Right ventricle myocardium superior (tissue), 1 donor: ENCODE measurements at regions not wholly inside any gene's neighbourhood (a gene's known extent, or its start where the extent isn't known, plus 50 kb on each side); places are given as distances from the start of the nearest gene placed in this dataset.
"Not testable (repeated sequence)": the region's sequence is repeated elsewhere in the genome, so short reads cannot be mapped to it uniquely, and the experiment has no call there.

ENCODE experiments used
- ATAC-seq: fragments of 200-7000 bp; cut with Tn5 transposase; one replicate; pipeline ENCODE4 v1.9.1; 2020; ENCODE audit warnings: mild to moderate bottlenecking; ENCODE audit not compliant: poor library complexity
- DNase-seq: peaks from one replicate; pipeline ENCODE4 v3.0.0-alpha.2; 2020
- intact Hi-C: fragments of 100-400 bp; cut with DNase I; formaldehyde crosslinking; loops from one replicate; pipeline ENCODE4 v1.11.2; 2022
- donor health status: DM: no; HTN: yes; CAD: no; lungs with severe emphysema.

- intact Hi-C loops = no loop called here
- ATAC-seq = no peak
- DNase-seq = no peak
These were observed 843.4 kb downstream of the SLC6A15 start for GRCh38 chr12:84069198-84069597.

GRCh38 chr12:84058136-84058535 is 854.5 kb downstream of the SLC6A15 start:
- ATAC-seq = no peak
- intact Hi-C loops = no loop called here

GRCh38 chr12:84054811-84055210 is 857.8 kb downstream of the SLC6A15 start:
- no peak for ATAC-seq
- intact Hi-C loops = no loop called here
- DNase-seq = no peak

More at GRCh38 chr12:84058136-84058535, 854.5 kb downstream of the SLC6A15 start:
- DNase-seq = no peak

- DNase-seq = no peak
- ATAC-seq = no peak
- intact Hi-C loops = no loop called here
These were observed 864.7 kb downstream of the SLC6A15 start for GRCh38 chr12:84047881-84048280.

- intact Hi-C loops = no loop called here
- DNase-seq (no peak), ATAC-seq (no peak)
These were observed 865.7 kb downstream of the SLC6A15 start for GRCh38 chr12:84046859-84047258.

- intact Hi-C loops = no loop called here
- no peak for DNase-seq
These were observed 869.2 kb downstream of the SLC6A15 start for GRCh38 chr12:84043355-84043754.

GRCh38 chr12:84038242-84038641 is 874.4 kb downstream of the SLC6A15 start:
- no peak for DNase-seq
- intact Hi-C loops = no loop called here
- no peak for ATAC-seq

More at GRCh38 chr12:84043355-84043754, 869.2 kb downstream of the SLC6A15 start:
- ATAC-seq = no peak

GRCh38 chr12:84036912-84037311 is 875.7 kb downstream of the SLC6A15 start:
- intact Hi-C loops = no loop called here
- DNase-seq (no peak), ATAC-seq (no peak)

GRCh38 chr12:84035766-84036165 is 876.8 kb downstream of the SLC6A15 start:
- intact Hi-C loops = no loop called here
- ATAC-seq = no peak

GRCh38 chr12:84034871-84035270 is 877.7 kb downstream of the SLC6A15 start:
- DNase-seq (no peak), ATAC-seq (no peak)
- intact Hi-C loops = no loop called here

More at GRCh38 chr12:84035766-84036165, 876.8 kb downstream of the SLC6A15 start:
- no peak for DNase-seq

- ATAC-seq (no peak), DNase-seq (no peak)
- intact Hi-C loops = no loop called here
These were observed 879.4 kb downstream of the SLC6A15 start for GRCh38 chr12:84033162-84033561.

GRCh38 chr12:84018556-84019179 is 893.9 kb downstream of the SLC6A15 start:
- intact Hi-C loops, ATAC-seq: not testable (repeated sequence)

GRCh38 chr12:84016956-84017355 is 895.6 kb downstream of the SLC6A15 start:
- intact Hi-C loops = no loop called here
- DNase-seq = no peak
- no peak for ATAC-seq

More at GRCh38 chr12:84018556-84019179, 893.9 kb downstream of the SLC6A15 start:
- not testable (repeated sequence) for DNase-seq

GRCh38 chr12:83997423-83997822 is 915.2 kb downstream of the SLC6A15 start:
- ATAC-seq = no peak
- DNase-seq = no peak
- intact Hi-C loops = no loop called here

GRCh38 chr12:83996671-83997070 is 915.9 kb downstream of the SLC6A15 start:
- DNase-seq (no peak), ATAC-seq (no peak)
- intact Hi-C loops = no loop called here

- intact Hi-C loops = no loop called here
- ATAC-seq (no peak), DNase-seq (no peak)
These were observed 927.5 kb downstream of the SLC6A15 start for GRCh38 chr12:83985084-83985483.

GRCh38 chr12:83980398-83980797 is 932.2 kb downstream of the SLC6A15 start:
- no peak for ATAC-seq
- no peak for DNase-seq
- intact Hi-C loops = no loop called here

GRCh38 chr12:83979785-83980184 is 932.8 kb downstream of the SLC6A15 start:
- DNase-seq (no peak), ATAC-seq (no peak)
- intact Hi-C loops = no loop called here

- intact Hi-C loops = no loop called here
- no peak for DNase-seq
- ATAC-seq = no peak
These were observed 940.8 kb downstream of the SLC6A15 start for GRCh38 chr12:83971781-83972180.

GRCh38 chr12:83960767-83961166 is 951.8 kb downstream of the SLC6A15 start:
- intact Hi-C loops = no loop called here
- no peak for DNase-seq
- ATAC-seq = no peak

GRCh38 chr12:83958997-83959396 is 953.6 kb downstream of the SLC6A15 start:
- intact Hi-C loops = no loop called here
- ATAC-seq = no peak
- no peak for DNase-seq
